Muscle of leg (tissue), 3 donors: ENCODE measurements at regions not wholly inside any gene's neighbourhood (a gene's known extent, or its start where the extent isn't known, plus 50 kb on each side); places are given as distances from the start of the nearest gene placed in this dataset.

Source experiments
- DNase-seq: peaks from one replicate; pipeline ENCODE4 v3.0.0; 2013
- H3K27ac ChIP-seq: one replicate; pipeline ENCODE4 v1.5.1; 2013; ENCODE audit warnings: mild to moderate bottlenecking, low read length, control low read depth
- H3K27me3 ChIP-seq: one replicate; pipeline ENCODE4 v1.6.1; 2013; ENCODE audit warnings: low read length; ENCODE audit not compliant: control insufficient read depth, insufficient read depth
- H3K36me3 ChIP-seq: one replicate; pipeline ENCODE4 v1.6.1; 2013; ENCODE audit warnings: low read length; ENCODE audit not compliant: control insufficient read depth, insufficient read depth
- H3K4me1 ChIP-seq: one replicate; pipeline ENCODE4 v1.6.1; 2013; ENCODE audit warnings: low read length; ENCODE audit not compliant: control insufficient read depth, insufficient read depth
- H3K4me3 ChIP-seq: one replicate; pipeline ENCODE4 v1.5.1; 2013; ENCODE audit warnings: low read length, control low read depth
- H3K9me3 ChIP-seq: replicated peaks from 2 replicates; pipeline ENCODE4 v1.6.1; 2013; ENCODE audit warnings: low read depth, low read length; ENCODE audit not compliant: control insufficient read depth
- WGBS: methylation state at CpG from one replicate; pipeline ENCODE4 v1.1.5; 2013; ENCODE audit warnings: missing lambda C conversion rate; ENCODE audit not compliant: insufficient coverage; 5-methylcytosine and 5-hydroxymethylcytosine counted together

GRCh38 chr6:111984516-111985201, 69.2 kb upstream of the CCN6 start:
- peaks cover 20% of the 10 kb centered on the region for H3K4me1 ChIP-seq
- H3K27ac ChIP-seq: no peak overlapping the region
- no peaks in the 10 kb centered on the region for H3K27me3 ChIP-seq
- DNase-seq: no peak
- no peak overlapping the region for H3K4me3 ChIP-seq
- H3K9me3 ChIP-seq: no peaks in the 10 kb centered on the region
- WGBS: 93% methylated on average over 3 of the region's 5 CpGs
- no peaks in the 10 kb centered on the region for H3K36me3 ChIP-seq

- Histone ChIP-seq H3K9me3 (no peaks in the 10 kb centered on the region), H3K4me1 (peaks cover 14% of the 10 kb centered on the region), H3K36me3 (no peaks in the 10 kb centered on the region), H3K27me3 (no peaks in the 10 kb centered on the region), H3K27ac (no peak overlapping the region), H3K4me3 (no peak overlapping the region)
- peak; percentile 71 for DNase-seq
- no CpG with 5 or more reads among the region's 4 CpGs for WGBS
These were observed 68.6 kb upstream of the CCN6 start for GRCh38 chr6:111985202-111985731.

DNA sequence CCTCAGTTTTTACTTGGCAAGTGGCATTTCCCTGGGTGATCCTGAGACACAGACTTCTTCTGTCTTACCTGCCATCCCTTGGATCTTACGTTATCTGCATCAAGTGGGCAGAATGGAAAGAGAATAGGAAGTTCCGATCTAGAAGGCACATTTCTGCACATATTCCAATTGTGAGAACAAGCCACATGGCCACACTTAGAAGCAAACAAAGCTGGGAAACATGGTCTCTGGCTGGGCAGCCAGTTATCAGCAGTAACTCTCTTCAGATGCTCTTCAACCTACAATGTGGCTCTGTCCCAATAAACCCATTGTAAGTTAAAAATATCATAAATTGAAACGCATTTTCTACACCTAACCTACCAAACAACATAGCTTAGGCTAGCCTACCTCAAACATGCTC, 67.3 kb upstream of the CCN6 start:
- WGBS: no CpG with 5 or more reads among the region's 3 CpGs
- no peak overlapping the region for H3K27ac ChIP-seq
- H3K4me3 ChIP-seq: no peak overlapping the region
- H3K36me3 ChIP-seq: no peaks in the 10 kb centered on the region
- no peaks in the 10 kb centered on the region for H3K27me3 ChIP-seq
- no peaks in the 10 kb centered on the region for H3K9me3 ChIP-seq
- H3K4me1 ChIP-seq: peaks cover 4% of the 10 kb centered on the region
- DNase-seq: no peak

GRCh38 chr6:111987295-111987694, 66.6 kb upstream of the CCN6 start:
- no peaks in the 10 kb centered on the region for H3K9me3 ChIP-seq
- peaks cover 3% of the 10 kb centered on the region for H3K4me1 ChIP-seq
- H3K27me3 ChIP-seq: no peaks in the 10 kb centered on the region
- no peak for DNase-seq
- no peak overlapping the region for H3K27ac ChIP-seq
- no peaks in the 10 kb centered on the region for H3K36me3 ChIP-seq
- WGBS: 100% methylated on average over 1 of the region's 1 CpG
- H3K4me3 ChIP-seq: no peak overlapping the region

GRCh38 chr6:111988926-111989325, 65.0 kb upstream of the CCN6 start:
- Histone ChIP-seq H3K4me1 (peaks cover 9% of the 10 kb centered on the region), H3K27me3 (no peaks in the 10 kb centered on the region), H3K4me3 (no peak overlapping the region), H3K36me3 (no peaks in the 10 kb centered on the region), H3K27ac (no peak overlapping the region), H3K9me3 (no peaks in the 10 kb centered on the region)
- no CpG with 5 or more reads among the region's 2 CpGs for WGBS
- DNase-seq: no peak

DNA sequence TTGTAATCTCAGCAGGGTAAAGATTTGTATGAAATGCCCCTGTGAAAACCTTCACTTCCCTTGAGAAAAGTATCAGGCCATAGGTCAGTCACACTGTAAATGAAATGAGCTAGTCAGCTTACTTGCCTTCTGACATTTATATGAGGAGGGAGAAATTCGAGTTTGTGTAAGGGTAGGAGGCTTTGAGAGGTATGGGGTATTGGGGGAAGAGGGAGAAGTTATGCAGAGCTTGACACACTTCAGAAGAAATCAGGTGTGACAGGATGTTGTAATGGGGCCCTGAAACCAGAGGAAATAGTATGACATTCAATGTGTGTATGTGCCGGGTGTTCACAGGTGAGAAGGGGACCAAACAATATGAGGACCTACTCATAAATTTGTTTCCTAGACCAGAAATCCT, 64.2 kb upstream of the CCN6 start:
- H3K36me3 ChIP-seq: no peaks in the 10 kb centered on the region
- no peak overlapping the region for H3K27ac ChIP-seq
- peaks cover 9% of the 10 kb centered on the region for H3K4me1 ChIP-seq
- no peak overlapping the region for H3K4me3 ChIP-seq
- 11% methylated on average over 1 of the region's 2 CpGs for WGBS
- no peak for DNase-seq
- no peaks in the 10 kb centered on the region for H3K27me3 ChIP-seq
- H3K9me3 ChIP-seq: no peaks in the 10 kb centered on the region

- no peak for DNase-seq
- Histone ChIP-seq H3K4me1 (peaks cover 7% of the 10 kb centered on the region), H3K27me3 (no peaks in the 10 kb centered on the region), H3K4me3 (no peak overlapping the region), H3K27ac (no peak overlapping the region), H3K9me3 (no peaks in the 10 kb centered on the region), H3K36me3 (no peaks in the 10 kb centered on the region)
- WGBS: no CpG with 5 or more reads among the region's 2 CpGs
These were observed 63.7 kb upstream of the CCN6 start for GRCh38 chr6:111990214-111990613.

DNA sequence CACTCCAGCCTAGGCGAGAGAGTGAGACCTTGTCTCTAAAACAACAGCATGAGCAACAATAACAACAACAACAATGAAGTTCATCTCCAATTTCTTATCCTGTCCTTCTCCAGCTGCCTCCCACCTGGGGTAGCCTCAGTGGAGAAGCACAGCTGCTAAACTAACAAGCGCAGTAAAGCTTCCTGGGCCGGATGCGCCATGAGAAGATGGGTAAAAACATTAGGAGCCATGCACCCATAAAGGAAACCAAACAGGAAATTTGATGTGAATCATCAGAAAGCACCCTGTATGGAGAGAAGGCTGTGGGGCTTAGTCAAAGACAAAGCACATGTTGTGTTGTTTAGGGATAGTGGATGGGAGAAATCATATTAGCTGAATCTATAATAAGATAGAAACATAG, 61.1 kb upstream of the CCN6 start:
- WGBS: 64% methylated on average over 3 of the region's 4 CpGs
- no peaks in the 10 kb centered on the region for H3K9me3 ChIP-seq
- no peak overlapping the region for H3K4me3 ChIP-seq
- DNase-seq: peak; percentile 34
- no peaks in the 10 kb centered on the region for H3K36me3 ChIP-seq
- no peaks in the 10 kb centered on the region for H3K27me3 ChIP-seq
- peaks cover 26% of the 10 kb centered on the region for H3K4me1 ChIP-seq
- H3K27ac ChIP-seq: no peak overlapping the region

GRCh38 chr6:111993342-111993741, 60.6 kb upstream of the CCN6 start:
- no peak overlapping the region for H3K27ac ChIP-seq
- no peak for DNase-seq
- no peaks in the 10 kb centered on the region for H3K36me3 ChIP-seq
- no peaks in the 10 kb centered on the region for H3K27me3 ChIP-seq
- 41% methylated on average over 2 of the region's 6 CpGs for WGBS
- peaks cover 30% of the 10 kb centered on the region for H3K4me1 ChIP-seq
- no peaks in the 10 kb centered on the region for H3K9me3 ChIP-seq
- no peak overlapping the region for H3K4me3 ChIP-seq

DNA sequence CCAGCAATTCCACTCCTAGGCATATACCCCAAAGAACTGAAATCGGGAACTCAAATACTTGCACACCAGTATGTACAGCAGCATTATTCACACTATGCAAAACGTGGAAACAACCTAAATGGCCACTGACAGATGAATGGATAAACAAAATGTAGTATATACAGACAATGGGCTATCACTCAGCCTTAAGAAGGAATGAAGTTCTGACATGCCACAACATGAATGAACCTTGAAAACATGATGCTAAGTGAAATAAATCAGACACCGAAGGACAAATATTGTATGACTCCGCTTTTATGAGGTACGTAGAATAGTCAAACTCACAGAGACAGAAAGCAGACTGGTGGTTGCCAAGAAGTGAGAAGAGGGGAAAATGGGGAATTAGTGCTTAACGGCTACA, 59.1 kb upstream of the CCN6 start:
- Histone ChIP-seq H3K9me3 (no peaks in the 10 kb centered on the region), H3K4me1 (peaks cover 30% of the 10 kb centered on the region), H3K4me3 (no peak overlapping the region), H3K36me3 (no peaks in the 10 kb centered on the region), H3K27me3 (no peaks in the 10 kb centered on the region), H3K27ac (no peak overlapping the region)
- no peak for DNase-seq
- 93% methylated on average over 3 of the region's 6 CpGs for WGBS

DNA sequence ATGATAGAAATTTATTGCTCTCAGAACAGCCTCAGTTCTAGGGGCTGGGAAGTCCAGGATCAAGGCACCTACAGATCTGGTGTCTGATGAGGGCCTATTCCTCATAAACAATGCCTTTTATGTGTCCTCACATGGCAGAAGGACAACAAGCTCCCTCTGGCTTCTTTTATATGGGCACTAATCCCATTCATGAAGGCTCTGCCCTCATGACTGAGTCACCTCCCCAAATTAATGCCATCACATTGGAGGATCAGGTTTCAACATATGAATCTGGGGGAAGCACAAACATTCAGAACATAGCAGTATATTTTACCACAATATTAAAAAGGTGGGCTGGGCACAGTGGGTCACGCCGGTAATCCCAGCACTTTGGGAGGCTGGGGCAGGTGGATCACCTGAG, 58.5 kb upstream of the CCN6 start:
- Histone ChIP-seq H3K4me1 (peaks cover 30% of the 10 kb centered on the region), H3K4me3 (no peak overlapping the region), H3K36me3 (no peaks in the 10 kb centered on the region), H3K27ac (no peak overlapping the region), H3K9me3 (no peaks in the 10 kb centered on the region), H3K27me3 (no peaks in the 10 kb centered on the region)
- no CpG with 5 or more reads among the region's 2 CpGs for WGBS
- DNase-seq: no peak
